ENCODE measurements at regions not wholly inside any gene's neighbourhood (a gene's known extent, or its start where the extent isn't known, plus 50 kb on each side); places are given as distances from the start of the nearest gene placed in this dataset.
"Not testable (repeated sequence)": the region's sequence is repeated elsewhere in the genome, so short reads cannot be mapped to it uniquely, and the experiment has no call there.

DNA sequence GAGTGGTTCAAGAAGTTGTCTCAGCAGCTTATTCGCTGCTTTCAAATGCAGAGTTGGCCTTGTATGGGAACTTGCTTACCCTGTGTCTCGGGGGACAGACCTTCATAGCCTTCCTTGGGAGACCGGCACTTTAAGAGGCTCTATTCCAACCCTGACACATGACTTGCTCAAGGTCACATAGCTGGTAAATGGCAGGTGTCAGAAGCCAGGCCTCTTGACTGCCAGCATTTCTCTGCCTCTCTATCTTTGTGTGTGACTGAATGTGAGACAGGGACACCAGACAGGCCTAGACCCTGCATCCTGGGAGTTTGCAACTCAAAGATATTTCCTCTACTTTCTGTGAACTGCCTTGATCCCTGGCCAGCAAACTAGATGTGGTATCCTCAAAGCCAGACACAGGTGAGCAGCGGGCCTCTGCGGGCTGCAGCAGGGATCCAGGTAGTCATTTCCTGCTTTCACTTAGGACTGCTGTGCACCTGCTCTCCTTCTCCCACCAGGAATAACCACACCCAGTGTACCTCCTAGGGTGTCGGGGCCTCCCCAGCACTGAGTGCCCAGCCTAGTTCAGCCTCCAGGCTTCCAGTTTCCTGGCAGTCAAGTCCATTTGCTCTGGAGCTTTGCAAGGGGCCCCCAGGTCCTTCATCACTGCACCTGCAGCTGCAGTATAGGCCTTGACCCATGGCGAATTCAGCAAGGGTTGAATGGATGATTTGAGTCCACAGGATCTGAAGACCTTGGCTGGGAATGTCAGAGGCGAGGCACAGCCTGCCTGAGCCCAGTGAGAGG, 116.6 kb upstream of the TNRC6C start:
- Histone ChIP-seq H3K4me3 (ENCODE audit: insufficient read depth, low read length) (no peak overlapping the region), H3K27ac (ENCODE audit: low read depth, low read length) (peak overlapping the region; percentile 68), H4K20me1 (ENCODE audit: insufficient read depth, low read length) (no peaks in the 10 kb centered on the region), H3K27me3 (ENCODE audit: insufficient read depth, low read length) (no peaks in the 10 kb centered on the region), H3K4me1 (ENCODE audit: insufficient read depth, low read length) (peaks cover 27% of the 10 kb centered on the region), H3K4me2 (ENCODE audit: insufficient read depth, low read length) (no peak overlapping the region), H3K9me3 (ENCODE audit: low read depth, low read length) (no peaks in the 10 kb centered on the region), H3K79me2 (ENCODE audit: insufficient read depth, low read length) (no peaks in the 10 kb centered on the region), H3K36me3 (ENCODE audit: insufficient read depth, low read length) (no peaks in the 10 kb centered on the region), H2AFZ (ENCODE audit: low read length) (no peak overlapping the region)
- peak; percentile 38 for DNase-seq (ENCODE audit: insufficient read length, low spot score, missing footprints)
- TF ChIP-seq, protein P1, sequence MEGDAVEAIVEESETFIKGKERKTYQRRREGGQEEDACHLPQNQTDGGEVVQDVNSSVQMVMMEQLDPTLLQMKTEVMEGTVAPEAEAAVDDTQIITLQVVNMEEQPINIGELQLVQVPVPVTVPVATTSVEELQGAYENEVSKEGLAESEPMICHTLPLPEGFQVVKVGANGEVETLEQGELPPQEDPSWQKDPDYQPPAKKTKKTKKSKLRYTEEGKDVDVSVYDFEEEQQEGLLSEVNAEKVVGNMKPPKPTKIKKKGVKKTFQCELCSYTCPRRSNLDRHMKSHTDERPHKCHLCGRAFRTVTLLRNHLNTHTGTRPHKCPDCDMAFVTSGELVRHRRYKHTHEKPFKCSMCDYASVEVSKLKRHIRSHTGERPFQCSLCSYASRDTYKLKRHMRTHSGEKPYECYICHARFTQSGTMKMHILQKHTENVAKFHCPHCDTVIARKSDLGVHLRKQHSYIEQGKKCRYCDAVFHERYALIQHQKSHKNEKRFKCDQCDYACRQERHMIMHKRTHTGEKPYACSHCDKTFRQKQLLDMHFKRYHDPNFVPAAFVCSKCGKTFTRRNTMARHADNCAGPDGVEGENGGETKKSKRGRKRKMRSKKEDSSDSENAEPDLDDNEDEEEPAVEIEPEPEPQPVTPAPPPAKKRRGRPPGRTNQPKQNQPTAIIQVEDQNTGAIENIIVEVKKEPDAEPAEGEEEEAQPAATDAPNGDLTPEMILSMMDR (IDR thresholded peaks at IDR 0.05; ENCODE audit: extremely low read depth, low read depth, low read length): no peak

DNA sequence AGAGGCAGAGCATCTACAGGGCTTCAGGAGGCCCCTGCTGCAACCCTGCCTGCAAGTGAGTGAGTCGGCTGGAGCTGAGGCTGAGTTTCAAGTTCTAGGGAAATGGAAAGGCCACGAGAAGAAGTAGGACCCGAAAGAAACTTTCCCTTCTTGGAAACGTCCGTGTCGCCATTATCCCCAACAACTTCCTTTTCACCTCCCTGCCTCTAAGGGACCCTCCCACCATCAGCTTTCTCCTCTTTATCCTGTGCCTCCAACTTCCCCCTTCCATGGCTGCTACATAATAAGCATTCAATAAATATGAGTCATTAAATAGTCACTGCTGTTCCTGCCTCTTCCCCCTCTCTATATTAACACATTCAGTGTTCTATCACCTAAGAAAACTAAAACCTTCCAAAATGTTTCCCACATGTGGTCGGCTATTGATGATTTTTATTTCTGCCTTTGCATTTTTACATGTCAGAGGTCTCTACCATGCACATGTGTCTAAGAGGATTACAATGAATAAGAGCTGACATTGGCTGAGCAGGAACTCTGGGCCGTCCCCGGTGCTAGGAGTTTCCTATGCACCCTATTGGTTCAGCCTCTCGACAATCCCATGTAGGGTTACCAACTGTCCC, 115.9 kb upstream of the TNRC6C start:
- no peak overlapping the region for H2AFZ ChIP-seq (ENCODE audit: low read length)
- H4K20me1 ChIP-seq (ENCODE audit: insufficient read depth, low read length): no peaks in the 10 kb centered on the region
- H3K4me1 ChIP-seq (ENCODE audit: insufficient read depth, low read length): peaks cover 27% of the 10 kb centered on the region
- H3K36me3 ChIP-seq (ENCODE audit: insufficient read depth, low read length): no peaks in the 10 kb centered on the region
- H3K27me3 ChIP-seq (ENCODE audit: insufficient read depth, low read length): no peaks in the 10 kb centered on the region
- peak overlapping the region; percentile 68 for H3K27ac ChIP-seq (ENCODE audit: low read depth, low read length)
- no peaks in the 10 kb centered on the region for H3K79me2 ChIP-seq (ENCODE audit: insufficient read depth, low read length)
- DNase-seq (ENCODE audit: insufficient read length, low spot score, missing footprints): peak; percentile 89
- no peaks in the 10 kb centered on the region for H3K9me3 ChIP-seq (ENCODE audit: low read depth, low read length)
- no peak overlapping the region for H3K4me3 ChIP-seq (ENCODE audit: insufficient read depth, low read length)
- peak overlapping the region; percentile 43 for H3K4me2 ChIP-seq (ENCODE audit: insufficient read depth, low read length)
- TF ChIP-seq, protein P1 (IDR thresholded peaks at IDR 0.05; ENCODE audit: extremely low read depth, low read depth, low read length): no peak

DNA sequence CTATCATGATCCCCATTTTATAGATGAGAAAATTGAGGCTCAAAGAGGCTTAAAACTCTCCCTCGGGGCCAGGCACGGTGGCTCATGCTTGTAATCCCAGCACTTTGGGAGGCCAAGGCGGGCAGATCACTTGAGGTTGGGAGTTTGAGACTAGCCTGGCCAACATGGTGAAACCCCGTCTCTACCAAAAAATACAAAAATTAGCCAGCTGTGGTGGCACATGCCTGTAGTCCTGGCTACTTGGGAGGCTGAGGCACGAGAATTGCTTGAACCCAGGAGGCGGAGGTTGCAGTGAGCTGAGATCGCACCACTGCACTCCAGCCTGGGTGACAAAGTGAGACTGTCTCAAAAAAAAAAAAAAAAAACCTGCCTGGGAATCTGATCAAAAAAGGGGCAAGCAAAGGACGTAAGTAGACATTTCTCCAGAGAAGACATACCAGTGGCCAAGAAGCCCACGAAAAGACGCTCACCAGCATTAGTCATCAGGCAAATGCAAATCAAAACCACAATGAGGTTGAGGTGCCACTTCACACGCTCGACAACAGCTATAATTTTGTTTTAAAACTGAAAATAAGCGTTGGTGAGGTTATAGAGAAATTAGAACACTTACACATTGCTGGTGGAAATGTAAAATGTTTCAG, 115.1 kb upstream of the TNRC6C start:
- not testable (repeated sequence) for H3K36me3 ChIP-seq (ENCODE audit: insufficient read depth, low read length); H2AFZ ChIP-seq (ENCODE audit: low read length); H3K79me2 ChIP-seq (ENCODE audit: insufficient read depth, low read length); H3K4me3 ChIP-seq (ENCODE audit: insufficient read depth, low read length); H3K27me3 ChIP-seq (ENCODE audit: insufficient read depth, low read length); H3K9me3 ChIP-seq (ENCODE audit: low read depth, low read length); H4K20me1 ChIP-seq (ENCODE audit: insufficient read depth, low read length)
- Histone ChIP-seq H3K4me1 (ENCODE audit: insufficient read depth, low read length) (peaks cover 27% of the 10 kb centered on the region), H3K4me2 (ENCODE audit: insufficient read depth, low read length) (peak overlapping the region; percentile 43), H3K27ac (ENCODE audit: low read depth, low read length) (peak overlapping the region; percentile 68)
- peak; percentile 84 for DNase-seq (ENCODE audit: insufficient read length, low spot score, missing footprints)

DNA sequence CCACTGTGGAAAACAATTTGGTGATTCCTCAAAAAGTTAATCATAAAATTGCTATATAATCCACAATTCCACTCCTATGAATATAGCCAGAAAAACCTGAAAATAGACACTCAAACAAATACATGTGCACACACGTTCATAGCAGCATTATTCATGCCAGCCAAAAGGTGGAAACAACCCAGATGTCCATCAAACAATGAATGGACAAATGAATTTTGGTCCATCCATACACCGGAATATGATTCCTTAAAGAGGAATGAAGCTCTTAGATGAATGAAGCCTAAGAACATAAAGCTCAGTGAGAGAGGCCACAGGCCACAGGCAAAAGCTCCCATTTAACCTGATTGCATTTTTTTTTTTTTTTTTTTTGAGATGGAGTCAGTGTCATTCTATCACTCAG, 114.6 kb upstream of the TNRC6C start:
- no peak overlapping the region for H3K4me3 ChIP-seq (ENCODE audit: insufficient read depth, low read length)
- no peaks in the 10 kb centered on the region for H3K79me2 ChIP-seq (ENCODE audit: insufficient read depth, low read length)
- H3K27ac ChIP-seq (ENCODE audit: low read depth, low read length): peak overlapping the region; percentile 57
- H3K36me3 ChIP-seq (ENCODE audit: insufficient read depth, low read length): no peaks in the 10 kb centered on the region
- no peaks in the 10 kb centered on the region for H3K27me3 ChIP-seq (ENCODE audit: insufficient read depth, low read length)
- H4K20me1 ChIP-seq (ENCODE audit: insufficient read depth, low read length): no peaks in the 10 kb centered on the region
- H3K9me3 ChIP-seq (ENCODE audit: low read depth, low read length): no peaks in the 10 kb centered on the region
- peaks cover 27% of the 10 kb centered on the region for H3K4me1 ChIP-seq (ENCODE audit: insufficient read depth, low read length)
- peak; percentile 46 for DNase-seq (ENCODE audit: insufficient read length, low spot score, missing footprints)
- H3K4me2 ChIP-seq (ENCODE audit: insufficient read depth, low read length): peak overlapping the region; percentile 22
- H2AFZ ChIP-seq (ENCODE audit: low read length): no peak overlapping the region
- TF ChIP-seq, protein P1 (IDR thresholded peaks at IDR 0.05; ENCODE audit: extremely low read depth, low read depth, low read length): no peak
